ENCODE measurements at regions not wholly inside any gene's neighbourhood (a gene's known extent, or its start where the extent isn't known, plus 50 kb on each side); places are given as distances from the start of the nearest gene placed in this dataset.

- no peak for DNase-seq
- Mint-ChIP-seq H3K27me3 (ENCODE audit: insufficient read depth) (peaks cover 5% of the 10 kb centered on the region), H3K36me3 (ENCODE audit: low read depth) (no peaks in the 10 kb centered on the region), H3K4me3 (no peak overlapping the region), H3K9me3 (no peaks in the 10 kb centered on the region), H3K4me1 (ENCODE audit: low read depth) (peaks cover 35% of the 10 kb centered on the region), H3K27ac (no peak overlapping the region)
- no peak for TF ChIP-seq CTCF (IDR thresholded peaks at IDR 0.05)
These were observed 94.3 kb upstream of the MBNL2 start for GRCh38 chr13:97127842-97128241.

- Mint-ChIP-seq H3K27me3 (ENCODE audit: insufficient read depth) (peaks cover 5% of the 10 kb centered on the region), H3K36me3 (ENCODE audit: low read depth) (no peaks in the 10 kb centered on the region), H3K27ac (no peak overlapping the region), H3K9me3 (no peaks in the 10 kb centered on the region), H3K4me3 (no peak overlapping the region), H3K4me1 (ENCODE audit: low read depth) (peaks cover 26% of the 10 kb centered on the region)
- no peak for TF ChIP-seq CTCF (IDR thresholded peaks at IDR 0.05)
- no peak for DNase-seq
These were observed 91.9 kb upstream of the MBNL2 start for GRCh38 chr13:97130190-97130589.

GRCh38 chr13:97131447-97131846, 90.7 kb upstream of the MBNL2 start:
- H3K4me1 Mint-ChIP-seq (ENCODE audit: low read depth): peaks cover 13% of the 10 kb centered on the region
- TF ChIP-seq CTCF (IDR thresholded peaks at IDR 0.05): no peak
- no peaks in the 10 kb centered on the region for H3K36me3 Mint-ChIP-seq (ENCODE audit: low read depth)
- peaks cover 6% of the 10 kb centered on the region for H3K27me3 Mint-ChIP-seq (ENCODE audit: insufficient read depth)
- H3K9me3 Mint-ChIP-seq: no peaks in the 10 kb centered on the region
- no peak for DNase-seq
- no peak overlapping the region for H3K4me3 Mint-ChIP-seq
- H3K27ac Mint-ChIP-seq: no peak overlapping the region

- H3K4me1 Mint-ChIP-seq (ENCODE audit: low read depth): peaks cover 12% of the 10 kb centered on the region
These were observed 88.6 kb upstream of the MBNL2 start for GRCh38 chr13:97133554-97133953.

GRCh38 chr13:97133955-97134354, 88.2 kb upstream of the MBNL2 start:
- TF ChIP-seq CTCF (IDR thresholded peaks at IDR 0.05): no peak
- Mint-ChIP-seq H3K4me1 (ENCODE audit: low read depth) (peaks cover 12% of the 10 kb centered on the region), H3K27me3 (ENCODE audit: insufficient read depth) (peaks cover 8% of the 10 kb centered on the region), H3K9me3 (no peaks in the 10 kb centered on the region), H3K27ac (no peak overlapping the region), H3K4me3 (no peak overlapping the region), H3K36me3 (ENCODE audit: low read depth) (no peaks in the 10 kb centered on the region)
- no peak for DNase-seq

More at GRCh38 chr13:97133554-97133953, 88.6 kb upstream of the MBNL2 start:
- no peak for DNase-seq
- Mint-ChIP-seq H3K9me3 (no peaks in the 10 kb centered on the region), H3K36me3 (ENCODE audit: low read depth) (no peaks in the 10 kb centered on the region), H3K4me3 (no peak overlapping the region), H3K27me3 (ENCODE audit: insufficient read depth) (peaks cover 8% of the 10 kb centered on the region), H3K27ac (no peak overlapping the region)
- TF ChIP-seq CTCF (IDR thresholded peaks at IDR 0.05): no peak
